A549 (cell line): ENCODE measurements at regions not wholly inside any gene's neighbourhood (a gene's known extent, or its start where the extent isn't known, plus 50 kb on each side); places are given as distances from the start of the nearest gene placed in this dataset.

Experiments used
- ATAC-seq, 2 experiments: fragments of 200-7000 bp in 1 of 2; fragments of >200 bp in 1 of 2; cut with Nextera tagmentation in 1 of 2; cut with Tn5 transposase in 1 of 2; 3 replicates each; pipeline versions ENCODE4 v1.8.0 to v1.9.1; 2018 to 2020; ENCODE audit warnings: mild to moderate bottlenecking in 1 of 2, moderate library complexity in 1 of 2
- CTCF ChIA-PET: fragments of 300-600 bp; sonication (Branson Sonifier 250); formaldehyde crosslinking; extraction: SDS; loops from one replicate; lab custom pipeline; 2021; ENCODE audit warnings: antibody characterized with exemption, inconsistent platforms; lab: Yijun Ruan, JAX
- POLR2A ChIA-PET: fragments of 350-600 bp; formaldehyde crosslinking; extraction: SDS; loops from one replicate; lab custom pipeline; 2021; ENCODE audit warnings: antibody characterized with exemption, inconsistent platforms; lab: Yijun Ruan, JAX
- DNase-seq, 2 experiments: peaks; one replicate each; pipeline versions ENCODE4 v3.0.0 to v3.0.0-alpha.2; 2011 to 2016; ENCODE audit warnings: low read depth in 1 of 2, low spot score in 1 of 2
- FAIRE-seq: peaks from 2 replicates; lab custom pipeline; 2011; peaks lifted over from hg19 to GRCh38; lab: Jason Lieb, UNC
- H3K27ac ChIP-seq, 2 experiments: fragments of >200 bp; sonication (Bioruptor Twin); formaldehyde crosslinking; 3 replicates each; pipeline ENCODE4 v1.5.1; 2016 to 2017
- H3K4me1 ChIP-seq: fragments of >200 bp; sonication (Bioruptor Twin); formaldehyde crosslinking; 3 replicates; pipeline ENCODE4 v1.6.1; 2016
- H3K4me2 ChIP-seq: fragments of >200 bp; sonication (Bioruptor Twin); formaldehyde crosslinking; 3 replicates; pipeline ENCODE4 v1.6.1; 2016
- H3K4me3 ChIP-seq: fragments of >200 bp; sonication (Bioruptor Twin); formaldehyde crosslinking; 3 replicates; pipeline ENCODE4 v1.5.1; 2016
- H3K9me3 ChIP-seq: fragments of >200 bp; sonication (Bioruptor Twin); formaldehyde crosslinking; 3 replicates; pipeline ENCODE4 v1.6.1; 2016
- BHLHE40 ChIP-seq: IDR thresholded peaks from 2 replicates; pipeline ENCODE4 v1.6.1; 2012; ENCODE audit warnings: low read depth, low read length, inconsistent platforms
- CBX8 ChIP-seq: fragments of 200-600 bp; sonication (generic); IDR thresholded peaks from 2 replicates; pipeline ENCODE4 v1.6.1; 2016
- CHD2 ChIP-seq: fragments of 150-350 bp; IDR thresholded peaks from 2 replicates; pipeline ENCODE4 v1.6.1; 2014; ENCODE audit warnings: low read length; ENCODE audit not compliant: partially characterized antibody
- FOXS1 ChIP-seq: fragments of 250-450 bp; sonication (Bioruptor Pico); IDR thresholded peaks from 2 replicates; pipeline ENCODE4 v1.5.0; 2020; ENCODE audit warnings: mild to moderate bottlenecking, moderate library complexity
- HDAC2 ChIP-seq: fragments of 200-600 bp; sonication (generic); IDR thresholded peaks from 2 replicates; pipeline ENCODE4 v1.6.1; 2016
- HEYL ChIP-seq: fragments of 250-450 bp; sonication (Bioruptor Pico); IDR thresholded peaks from 2 replicates; pipeline ENCODE4 v1.8.0; 2021; ENCODE audit warnings: mild to moderate bottlenecking, moderate library complexity
- HOXA7 ChIP-seq: fragments of 250-450 bp; sonication (Bioruptor Pico); IDR thresholded peaks from 2 replicates; pipeline ENCODE4 v1.5.0; 2020; ENCODE audit warnings: mild to moderate bottlenecking, moderate library complexity
- JUN ChIP-seq, 2 experiments: fragments of >200 bp; sonication (Bioruptor Twin); formaldehyde crosslinking; IDR thresholded peaks; 2 replicates in 1 of 2; 3 replicates in 1 of 2; pipeline ENCODE4 v1.6.1; 2016 to 2017
- JUNB ChIP-seq: fragments of >200 bp; sonication (Bioruptor Twin); formaldehyde crosslinking; IDR thresholded peaks from 2 replicates; pipeline ENCODE4 v1.6.1; 2016
- MYC ChIP-seq: IDR thresholded peaks from 2 replicates; pipeline ENCODE4 v1.6.1; 2012; ENCODE audit warnings: mild to moderate bottlenecking, inconsistent platforms, low read length, improper control_type of control experiment, borderline replicate concordance
- PHF8 ChIP-seq: fragments of 200-600 bp; sonication (generic); IDR thresholded peaks from 2 replicates; pipeline ENCODE4 v1.6.1; 2016; ENCODE audit warnings: low read depth, mild to moderate bottlenecking, antibody characterized with exemption, moderate library complexity, borderline replicate concordance
- RAD21 ChIP-seq, 2 experiments: fragments of >200 bp in 1 of 2; sonication (Bioruptor Twin) in 1 of 2; formaldehyde crosslinking in 1 of 2; IDR thresholded peaks in 1 of 2; conservative IDR thresholded peaks in 1 of 2; 2 replicates in 1 of 2; 3 replicates in 1 of 2; pipeline ENCODE4 v1.6.1; 2012 to 2018; ENCODE audit warnings: inconsistent platforms in 1 of 2
- RFX5 ChIP-seq: fragments of 450-650 bp; IDR thresholded peaks from 2 replicates; pipeline ENCODE4 v1.7.1; 2014; ENCODE audit warnings: antibody characterized with exemption, mild to moderate bottlenecking, moderate library complexity
- RNF2 ChIP-seq: fragments of 200-600 bp; sonication (generic); IDR thresholded peaks from 2 replicates; pipeline ENCODE4 v1.6.1; 2016; ENCODE audit warnings: low read depth, mild to moderate bottlenecking, antibody characterized with exemption, moderate library complexity, borderline replicate concordance
- TP53 ChIP-seq: fragments of 250-450 bp; sonication (Bioruptor Pico); IDR thresholded peaks from 2 replicates; pipeline ENCODE4 v1.5.0; 2021; ENCODE audit warnings: mild to moderate bottlenecking, moderate library complexity
- ZSCAN20 ChIP-seq: fragments of 250-450 bp; sonication (Bioruptor Pico); IDR thresholded peaks from 2 replicates; pipeline ENCODE4 v1.8.0; 2022; ENCODE audit warnings: mild to moderate bottlenecking, moderate library complexity
- WGBS: methylation state at CpG from one replicate; pipeline ENCODE4 v1.1.6; 2017; ENCODE audit errors: missing lambda C conversion rate; 5-methylcytosine and 5-hydroxymethylcytosine counted together
- TF ChIP-seq, protein P1 (sequence below): fragments of 200-600 bp; sonication (generic); IDR thresholded peaks from 2 replicates; pipeline ENCODE4 v1.6.1; 2016; ENCODE audit warnings: antibody characterized with exemption, mild to moderate bottlenecking, moderate library complexity
- TF ChIP-seq, protein P2 (sequence below): fragments of 450-650 bp; IDR thresholded peaks from 2 replicates; pipeline ENCODE4 v1.6.1; 2014; ENCODE audit warnings: antibody characterized with exemption
- TF ChIP-seq, protein P3 (sequence below): fragments of 250-450 bp; sonication (Bioruptor Pico); IDR thresholded peaks from 2 replicates; pipeline ENCODE4 v1.5.0; 2021; ENCODE audit warnings: mild to moderate bottlenecking, moderate library complexity, borderline replicate concordance
- TF ChIP-seq, protein P4 (sequence below): IDR thresholded peaks from 2 replicates; pipeline ENCODE4 v1.6.1; 2012; ENCODE audit warnings: low read depth, borderline replicate concordance

DNA sequence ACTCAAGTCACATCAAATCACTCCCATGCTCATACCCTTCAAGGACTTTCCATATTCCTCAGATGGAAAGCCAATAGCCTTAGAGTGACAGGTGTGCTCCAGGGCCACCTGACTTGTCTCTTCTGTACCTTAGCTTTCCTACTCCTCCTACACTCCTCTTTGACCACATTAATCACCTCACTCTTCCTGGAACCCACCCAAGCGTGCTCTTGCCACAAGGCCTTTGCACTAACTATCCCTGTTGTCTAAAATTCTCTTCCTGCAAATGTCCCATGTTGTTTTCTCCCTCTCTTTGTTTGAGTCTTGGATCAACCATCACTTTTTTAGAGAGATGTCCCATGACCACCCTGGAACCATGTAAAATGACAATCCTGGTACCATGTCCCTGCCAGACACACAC, 244.1 kb downstream of the AASDHPPT start:
- WGBS, result 36% methylated on average over 1 of the region's 1 CpG
- FAIRE-seq (no peak), DNase-seq (no peak), ATAC-seq (no peak)
- TF ChIP-seq HOXA7 (CRISPR knock-in tag) (no peak), RFX5 (no peak), ZSCAN20 (CRISPR knock-in tag) (no peak), CBX8 (no peak), MYC (no peak), HDAC2 (no peak), CHD2 (no peak), JUNB (no peak), RNF2 (no peak), TP53 (no peak), PHF8 (no peak), BHLHE40 (no peak), RAD21 (conservative IDR thresholded peaks at IDR 0.05 in 1 of 2, IDR thresholded peaks at IDR 0.05 in 1 of 2) (no peak), HEYL (no peak), JUN (IDR thresholded peaks at IDR 0.05) (no peak)
- TF ChIP-seq, protein P1, sequence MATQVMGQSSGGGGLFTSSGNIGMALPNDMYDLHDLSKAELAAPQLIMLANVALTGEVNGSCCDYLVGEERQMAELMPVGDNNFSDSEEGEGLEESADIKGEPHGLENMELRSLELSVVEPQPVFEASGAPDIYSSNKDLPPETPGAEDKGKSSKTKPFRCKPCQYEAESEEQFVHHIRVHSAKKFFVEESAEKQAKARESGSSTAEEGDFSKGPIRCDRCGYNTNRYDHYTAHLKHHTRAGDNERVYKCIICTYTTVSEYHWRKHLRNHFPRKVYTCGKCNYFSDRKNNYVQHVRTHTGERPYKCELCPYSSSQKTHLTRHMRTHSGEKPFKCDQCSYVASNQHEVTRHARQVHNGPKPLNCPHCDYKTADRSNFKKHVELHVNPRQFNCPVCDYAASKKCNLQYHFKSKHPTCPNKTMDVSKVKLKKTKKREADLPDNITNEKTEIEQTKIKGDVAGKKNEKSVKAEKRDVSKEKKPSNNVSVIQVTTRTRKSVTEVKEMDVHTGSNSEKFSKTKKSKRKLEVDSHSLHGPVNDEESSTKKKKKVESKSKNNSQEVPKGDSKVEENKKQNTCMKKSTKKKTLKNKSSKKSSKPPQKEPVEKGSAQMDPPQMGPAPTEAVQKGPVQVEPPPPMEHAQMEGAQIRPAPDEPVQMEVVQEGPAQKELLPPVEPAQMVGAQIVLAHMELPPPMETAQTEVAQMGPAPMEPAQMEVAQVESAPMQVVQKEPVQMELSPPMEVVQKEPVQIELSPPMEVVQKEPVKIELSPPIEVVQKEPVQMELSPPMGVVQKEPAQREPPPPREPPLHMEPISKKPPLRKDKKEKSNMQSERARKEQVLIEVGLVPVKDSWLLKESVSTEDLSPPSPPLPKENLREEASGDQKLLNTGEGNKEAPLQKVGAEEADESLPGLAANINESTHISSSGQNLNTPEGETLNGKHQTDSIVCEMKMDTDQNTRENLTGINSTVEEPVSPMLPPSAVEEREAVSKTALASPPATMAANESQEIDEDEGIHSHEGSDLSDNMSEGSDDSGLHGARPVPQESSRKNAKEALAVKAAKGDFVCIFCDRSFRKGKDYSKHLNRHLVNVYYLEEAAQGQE, result no peak
- TF ChIP-seq, protein P2, sequence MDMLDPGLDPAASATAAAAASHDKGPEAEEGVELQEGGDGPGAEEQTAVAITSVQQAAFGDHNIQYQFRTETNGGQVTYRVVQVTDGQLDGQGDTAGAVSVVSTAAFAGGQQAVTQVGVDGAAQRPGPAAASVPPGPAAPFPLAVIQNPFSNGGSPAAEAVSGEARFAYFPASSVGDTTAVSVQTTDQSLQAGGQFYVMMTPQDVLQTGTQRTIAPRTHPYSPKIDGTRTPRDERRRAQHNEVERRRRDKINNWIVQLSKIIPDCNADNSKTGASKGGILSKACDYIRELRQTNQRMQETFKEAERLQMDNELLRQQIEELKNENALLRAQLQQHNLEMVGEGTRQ, result no peak
- TF ChIP-seq, protein P3, sequence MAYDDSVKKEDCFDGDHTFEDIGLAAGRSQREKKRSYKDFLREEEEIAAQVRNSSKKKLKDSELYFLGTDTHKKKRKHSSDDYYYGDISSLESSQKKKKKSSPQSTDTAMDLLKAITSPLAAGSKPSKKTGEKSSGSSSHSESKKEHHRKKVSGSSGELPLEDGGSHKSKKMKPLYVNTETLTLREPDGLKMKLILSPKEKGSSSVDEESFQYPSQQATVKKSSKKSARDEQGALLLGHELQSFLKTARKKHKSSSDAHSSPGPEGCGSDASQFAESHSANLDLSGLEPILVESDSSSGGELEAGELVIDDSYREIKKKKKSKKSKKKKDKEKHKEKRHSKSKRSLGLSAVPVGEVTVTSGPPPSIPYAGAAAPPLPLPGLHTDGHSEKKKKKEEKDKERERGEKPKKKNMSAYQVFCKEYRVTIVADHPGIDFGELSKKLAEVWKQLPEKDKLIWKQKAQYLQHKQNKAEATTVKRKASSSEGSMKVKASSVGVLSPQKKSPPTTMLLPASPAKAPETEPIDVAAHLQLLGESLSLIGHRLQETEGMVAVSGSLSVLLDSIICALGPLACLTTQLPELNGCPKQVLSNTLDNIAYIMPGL (CRISPR knock-in tag), result no peak
- no peak overlapping the region for H3K27ac ChIP-seq
- ChIA-PET CTCF (no interaction called here), POLR2A (no interaction called here)
- no peak overlapping the region for H3K4me2 ChIP-seq
- no peak overlapping the region for H3K4me3 ChIP-seq
- no peaks in the 10 kb centered on the region for H3K4me1 ChIP-seq
- no peaks in the 10 kb centered on the region for H3K9me3 ChIP-seq

DNA sequence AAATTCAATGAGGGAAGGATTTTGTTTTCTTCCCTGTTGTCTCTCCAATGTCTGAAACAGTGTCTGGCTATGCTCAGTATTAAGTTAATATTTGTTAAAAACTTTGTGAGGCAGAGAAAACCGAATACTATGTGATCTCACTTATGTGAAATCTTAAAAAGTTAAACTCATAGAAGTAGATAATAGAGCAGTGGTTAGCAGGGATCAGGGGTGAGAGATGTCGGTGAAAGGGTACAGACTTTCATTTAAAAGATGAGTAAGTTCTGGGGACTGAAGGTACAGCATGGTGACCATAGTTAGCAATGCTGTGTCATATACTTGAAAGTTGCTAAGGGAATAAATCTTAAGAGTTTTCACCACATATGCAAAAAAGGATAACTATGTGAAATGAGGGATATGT, 244.6 kb downstream of the AASDHPPT start:
- H3K4me3 ChIP-seq, result no peak overlapping the region
- DNase-seq (no peak), FAIRE-seq (no peak), ATAC-seq (no peak)
- POLR2A ChIA-PET, result no interaction called here
- H3K4me1 ChIP-seq, result no peaks in the 10 kb centered on the region
- no peaks in the 10 kb centered on the region for H3K9me3 ChIP-seq
- CTCF ChIA-PET, result no interaction called here
- WGBS, result 29% methylated on average over 2 of the region's 2 CpGs
- no peak overlapping the region for H3K27ac ChIP-seq
- TF ChIP-seq RFX5 (no peak), FOXS1 (CRISPR knock-in tag) (no peak)
- TF ChIP-seq, protein P4, sequence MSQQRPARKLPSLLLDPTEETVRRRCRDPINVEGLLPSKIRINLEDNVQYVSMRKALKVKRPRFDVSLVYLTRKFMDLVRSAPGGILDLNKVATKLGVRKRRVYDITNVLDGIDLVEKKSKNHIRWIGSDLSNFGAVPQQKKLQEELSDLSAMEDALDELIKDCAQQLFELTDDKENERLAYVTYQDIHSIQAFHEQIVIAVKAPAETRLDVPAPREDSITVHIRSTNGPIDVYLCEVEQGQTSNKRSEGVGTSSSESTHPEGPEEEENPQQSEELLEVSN, result no peak
- no peak overlapping the region for H3K4me2 ChIP-seq
